Memory B cell (primary cell): ENCODE measurements at regions not wholly inside any gene's neighbourhood (a gene's known extent, or its start where the extent isn't known, plus 50 kb on each side); places are given as distances from the start of the nearest gene placed in this dataset.

Experiments used
- ATAC-seq: fragments of 150-1000 bp; cut with Tn5 transposase; 2 replicates; pipeline ENCODE4 v1.10.0; 2021; ENCODE audit warnings: low read depth, mild to moderate bottlenecking, moderate library complexity
- DNase-seq, 2 donors: peaks; one replicate each; pipeline ENCODE4 v3.0.0; 2022; ENCODE audit warnings: low spot score in 2 of 2
- H3K27ac Mint-ChIP-seq: one replicate; pipeline ENCODE4 v1.8.0; 2022; ENCODE audit warnings: mild to moderate bottlenecking, moderate library complexity, mixed read lengths
- H3K27me3 Mint-ChIP-seq: one replicate; pipeline ENCODE4 v1.8.0; 2022; ENCODE audit warnings: mixed read lengths
- H3K36me3 Mint-ChIP-seq: one replicate; pipeline ENCODE4 v1.8.0; 2022; ENCODE audit warnings: mild to moderate bottlenecking, mixed read lengths
- H3K4me1 Mint-ChIP-seq: one replicate; pipeline ENCODE4 v1.8.0; 2022; ENCODE audit warnings: mixed read lengths
- H3K4me3 Mint-ChIP-seq: one replicate; pipeline ENCODE4 v1.8.0; 2022; ENCODE audit warnings: mild to moderate bottlenecking, moderate library complexity, mixed read lengths
- H3K9me3 Mint-ChIP-seq: one replicate; pipeline ENCODE4 v1.8.0; 2022; ENCODE audit warnings: mixed read lengths

DNA sequence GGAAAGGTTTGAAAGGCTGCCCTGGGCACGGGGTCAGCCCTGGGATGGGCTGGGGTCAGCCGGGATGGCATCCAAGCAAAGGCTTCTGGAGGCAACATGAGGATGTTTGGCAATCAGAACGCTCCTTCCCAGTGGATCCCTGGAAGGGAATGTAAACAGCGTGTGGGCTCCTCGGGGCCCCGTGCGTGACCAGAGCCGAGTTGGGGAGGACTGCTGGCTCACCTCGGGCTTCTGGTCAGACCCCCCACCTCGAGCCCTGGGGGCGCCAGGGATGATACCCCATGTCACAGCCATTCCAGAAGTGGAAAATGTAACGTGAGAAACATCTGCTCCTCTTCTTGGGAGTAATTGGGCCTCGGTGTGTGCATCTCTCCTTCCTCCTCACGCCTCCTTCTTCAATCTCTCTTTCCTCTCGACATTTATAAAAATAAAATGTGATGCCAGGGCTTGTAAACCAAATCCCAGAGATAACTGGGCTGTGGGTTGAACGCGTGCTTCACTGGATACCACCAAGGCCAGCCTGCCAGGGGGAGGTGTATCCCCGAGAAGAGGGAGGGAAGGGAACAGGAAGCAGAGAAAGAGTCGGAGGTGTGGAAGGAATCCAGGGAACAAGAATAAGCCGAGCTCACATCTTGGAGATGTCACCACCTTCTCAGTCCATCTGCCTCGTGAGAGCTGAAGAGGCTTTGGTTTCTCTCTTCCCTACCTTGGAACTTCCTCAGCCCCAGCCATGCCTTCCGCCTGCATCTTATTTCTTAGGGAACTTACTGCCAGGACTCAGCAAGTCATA lies 144.8 kb downstream of the NUAK1 start:
- Mint-ChIP-seq H3K4me3 (no peak overlapping the region), H3K27ac (no peak overlapping the region), H3K36me3 (no peaks in the 10 kb centered on the region), H3K4me1 (no peaks in the 10 kb centered on the region), H3K27me3 (peaks cover 12% of the 10 kb centered on the region), H3K9me3 (peaks cover 6% of the 10 kb centered on the region)
- no peak for DNase-seq
- no peak for ATAC-seq

DNA sequence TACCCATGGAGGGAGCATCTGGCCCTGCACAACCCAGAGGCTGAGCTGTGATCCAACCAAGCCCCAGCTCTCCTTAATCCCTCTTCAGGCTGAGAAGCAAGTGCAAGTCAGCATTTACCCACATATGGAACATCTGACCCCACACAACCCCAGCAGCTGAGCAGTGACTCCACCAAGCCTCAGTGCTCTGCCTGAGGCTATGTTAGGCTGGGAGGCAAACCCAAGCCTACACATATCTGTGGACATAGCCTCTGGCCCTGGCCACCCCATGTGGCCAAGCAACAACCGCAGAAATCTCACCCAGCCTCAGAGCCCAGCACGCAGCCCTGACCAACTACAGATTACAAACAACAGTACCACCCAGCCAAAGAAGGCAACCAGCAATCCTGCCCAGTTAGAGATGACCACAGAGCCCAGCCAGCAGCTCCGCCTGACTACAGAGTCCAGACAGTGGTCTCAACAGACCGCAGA lies 142.8 kb downstream of the NUAK1 start:
- no peak overlapping the region for H3K27ac Mint-ChIP-seq
- peaks cover 2% of the 10 kb centered on the region for H3K9me3 Mint-ChIP-seq
- no peak overlapping the region for H3K4me3 Mint-ChIP-seq
- H3K4me1 Mint-ChIP-seq: no peaks in the 10 kb centered on the region
- peaks cover 8% of the 10 kb centered on the region for H3K27me3 Mint-ChIP-seq
- no peak for DNase-seq
- H3K36me3 Mint-ChIP-seq: no peaks in the 10 kb centered on the region
- no peak for ATAC-seq

DNA sequence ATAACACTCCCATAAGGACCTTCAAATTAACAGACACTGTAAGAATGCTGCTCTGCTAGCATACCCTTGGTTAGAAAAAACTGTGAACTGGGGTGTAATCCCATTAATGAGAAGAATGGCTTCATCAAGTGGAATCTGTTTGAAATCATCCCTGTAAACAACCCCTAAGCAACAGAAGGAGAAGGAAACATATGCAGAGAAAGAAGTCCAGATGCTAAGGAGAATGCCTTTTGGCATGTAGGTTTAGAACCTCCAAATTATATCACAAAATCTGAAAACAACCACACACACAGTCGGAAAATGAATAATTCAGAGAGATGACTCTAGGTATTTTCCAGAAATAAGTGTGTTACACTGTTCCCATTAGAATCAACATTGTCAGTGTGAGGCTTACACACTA lies 140.2 kb downstream of the NUAK1 start:
- H3K36me3 Mint-ChIP-seq: no peaks in the 10 kb centered on the region
- DNase-seq (no peak), ATAC-seq (no peak)
- H3K27ac Mint-ChIP-seq: no peak overlapping the region
- H3K4me1 Mint-ChIP-seq: no peaks in the 10 kb centered on the region
- peaks cover 5% of the 10 kb centered on the region for H3K9me3 Mint-ChIP-seq
- no peak overlapping the region for H3K4me3 Mint-ChIP-seq
- peaks cover 7% of the 10 kb centered on the region for H3K27me3 Mint-ChIP-seq

DNA sequence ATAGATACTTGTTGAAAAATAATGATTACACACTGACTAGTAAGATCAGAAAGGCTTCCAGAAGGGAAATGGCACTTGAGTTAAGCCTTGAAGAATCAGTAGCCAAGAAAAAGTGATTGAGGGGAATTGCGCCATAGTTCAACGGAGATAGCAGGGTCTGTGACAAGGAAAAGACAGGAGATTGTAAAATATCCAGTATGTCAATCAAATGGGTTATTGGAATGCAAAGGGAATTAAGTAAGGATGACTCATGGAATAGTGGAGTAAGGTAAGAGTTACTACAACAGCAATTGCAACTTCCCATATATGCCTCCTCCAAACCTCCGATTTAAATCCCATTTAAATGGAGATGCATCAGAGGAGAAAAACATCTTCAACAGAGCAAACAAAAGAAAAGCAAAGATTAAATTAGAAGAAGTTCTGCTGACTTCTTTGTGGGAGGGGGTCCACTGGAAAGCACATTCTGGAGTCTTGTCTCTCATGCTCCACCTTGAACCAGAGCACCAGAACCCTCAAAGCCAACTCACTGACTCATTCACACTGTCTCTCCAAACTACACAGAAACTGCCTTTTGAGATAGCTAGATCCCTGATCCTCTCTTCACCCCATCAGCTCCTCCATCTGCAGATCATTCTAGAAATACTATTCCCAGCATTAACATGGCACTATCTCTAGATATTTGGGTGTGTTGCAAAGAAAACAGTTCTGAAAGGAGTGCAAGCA lies 138.2 kb downstream of the NUAK1 start:
- no peaks in the 10 kb centered on the region for H3K4me1 Mint-ChIP-seq
- no peak overlapping the region for H3K27ac Mint-ChIP-seq
- DNase-seq (no peak), ATAC-seq (no peak)
- H3K27me3 Mint-ChIP-seq: peaks cover 7% of the 10 kb centered on the region
- peaks cover 10% of the 10 kb centered on the region for H3K9me3 Mint-ChIP-seq
- no peak overlapping the region for H3K4me3 Mint-ChIP-seq
- no peaks in the 10 kb centered on the region for H3K36me3 Mint-ChIP-seq

DNA sequence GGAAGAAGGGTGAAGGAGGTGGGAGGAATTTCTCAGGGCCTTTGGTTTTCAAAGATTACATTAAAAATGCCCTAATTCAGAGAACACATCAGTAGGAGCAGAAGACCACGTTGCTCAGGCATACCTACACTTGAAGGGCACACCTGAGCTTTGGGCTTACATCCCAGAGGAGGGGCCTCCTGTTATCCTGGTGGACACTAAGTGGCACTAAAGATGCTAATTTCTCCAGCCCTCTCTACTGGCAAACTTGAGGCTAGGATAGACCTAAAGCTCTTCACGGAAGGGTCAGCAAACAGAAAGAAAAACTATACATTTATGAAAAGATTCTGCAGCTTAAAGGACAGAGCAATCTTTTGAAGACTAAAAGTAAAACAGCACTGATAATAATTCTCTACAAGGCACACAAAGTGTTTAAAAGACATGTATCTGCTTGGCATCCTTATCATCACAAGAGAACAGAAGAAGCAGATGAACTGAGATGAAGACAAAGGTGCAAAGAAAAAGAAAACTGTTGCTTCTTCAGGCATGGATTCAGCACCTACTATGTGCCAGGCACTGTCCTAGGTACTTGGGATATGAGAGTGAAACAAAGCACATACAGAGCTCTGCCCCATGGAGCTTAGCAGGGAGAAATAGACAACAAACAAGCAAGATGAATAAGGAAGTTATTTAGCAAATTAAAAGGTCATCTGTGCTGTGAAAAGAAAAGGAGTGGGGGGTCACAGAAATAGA lies 137.5 kb downstream of the NUAK1 start:
- no peak overlapping the region for H3K4me3 Mint-ChIP-seq
- peaks cover 10% of the 10 kb centered on the region for H3K9me3 Mint-ChIP-seq
- no peak overlapping the region for H3K27ac Mint-ChIP-seq
- H3K36me3 Mint-ChIP-seq: no peaks in the 10 kb centered on the region
- H3K27me3 Mint-ChIP-seq: peaks cover 7% of the 10 kb centered on the region
- no peaks in the 10 kb centered on the region for H3K4me1 Mint-ChIP-seq
- ATAC-seq: no peak
- DNase-seq: no peak

DNA sequence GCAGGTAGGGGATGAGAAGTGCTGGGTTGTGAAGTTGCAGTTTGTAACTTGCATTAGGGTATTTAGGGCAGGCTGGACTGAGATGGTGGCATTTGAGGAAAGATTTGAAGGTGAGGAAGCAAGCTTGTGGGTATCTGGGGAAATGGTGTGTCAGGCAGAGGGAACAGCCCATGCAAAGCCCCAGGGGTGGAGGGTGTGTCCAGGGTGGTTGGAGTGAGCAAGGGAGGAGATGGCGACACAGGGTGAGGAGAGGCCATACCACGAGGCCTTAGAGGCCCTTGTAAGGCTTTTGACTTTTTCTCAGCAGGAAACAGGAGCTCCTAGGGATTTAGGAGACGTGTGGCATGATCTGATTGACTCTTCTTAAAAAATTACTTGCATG lies 136.9 kb downstream of the NUAK1 start:
- Mint-ChIP-seq H3K27me3 (peaks cover 7% of the 10 kb centered on the region), H3K9me3 (peaks cover 10% of the 10 kb centered on the region), H3K36me3 (no peaks in the 10 kb centered on the region), H3K4me3 (no peak overlapping the region), H3K4me1 (no peaks in the 10 kb centered on the region), H3K27ac (no peak overlapping the region)
- ATAC-seq: no peak
- DNase-seq: no peak

DNA sequence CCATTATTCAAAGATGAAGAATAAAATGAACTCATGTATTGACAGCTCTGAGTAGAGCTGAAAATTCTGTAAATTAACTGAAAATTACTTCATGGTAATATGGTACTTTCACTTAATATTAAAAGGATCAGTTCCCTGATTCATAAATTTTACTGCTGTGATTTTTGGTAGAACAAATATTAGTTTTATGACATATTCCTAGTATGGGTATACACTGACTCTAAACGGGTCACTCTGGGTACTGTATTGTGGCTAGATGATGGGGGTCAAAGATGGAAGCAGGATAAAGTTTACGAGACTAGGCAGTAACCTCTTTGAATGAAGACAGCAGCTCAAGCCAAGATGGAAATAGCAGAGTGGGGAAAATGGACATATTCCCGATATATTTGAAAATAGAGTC lies 135.5 kb downstream of the NUAK1 start:
- H3K9me3 Mint-ChIP-seq: peaks cover 9% of the 10 kb centered on the region
- ATAC-seq (no peak), DNase-seq (no peak)
- H3K36me3 Mint-ChIP-seq: no peaks in the 10 kb centered on the region
- no peaks in the 10 kb centered on the region for H3K4me1 Mint-ChIP-seq
- H3K27ac Mint-ChIP-seq: no peak overlapping the region
- H3K27me3 Mint-ChIP-seq: peaks cover 7% of the 10 kb centered on the region
- no peak overlapping the region for H3K4me3 Mint-ChIP-seq

DNA sequence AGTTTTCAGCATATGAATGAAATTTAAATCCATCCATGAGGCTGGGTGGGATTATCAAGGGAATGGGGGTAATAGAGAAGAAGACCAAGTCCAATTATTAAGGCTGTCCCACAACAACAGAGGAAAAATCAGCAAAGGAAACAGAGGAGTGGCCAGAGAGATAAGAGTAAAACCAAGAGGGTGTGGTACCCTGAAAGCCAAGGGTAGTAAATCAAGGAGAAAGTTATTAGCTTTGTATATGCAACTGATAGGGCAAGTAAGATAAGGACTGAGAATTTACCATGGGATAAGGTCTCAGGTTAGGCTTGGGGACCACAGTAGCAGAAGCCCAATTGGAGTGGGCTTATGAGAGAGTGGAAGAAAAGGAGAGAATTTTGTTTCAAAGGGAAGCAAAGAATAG lies 134.5 kb downstream of the NUAK1 start:
- Mint-ChIP-seq H3K27ac (no peak overlapping the region), H3K9me3 (peaks cover 9% of the 10 kb centered on the region)

GRCh38 chr12:106006382-106006781 lies 132.4 kb downstream of the NUAK1 start:
- H3K27me3 Mint-ChIP-seq: peaks cover 6% of the 10 kb centered on the region
- H3K4me3 Mint-ChIP-seq: no peak overlapping the region
- no peak overlapping the region for H3K27ac Mint-ChIP-seq
- no peaks in the 10 kb centered on the region for H3K36me3 Mint-ChIP-seq
- no peaks in the 10 kb centered on the region for H3K4me1 Mint-ChIP-seq
- ATAC-seq: no peak
- H3K9me3 Mint-ChIP-seq: peaks cover 9% of the 10 kb centered on the region
- no peak for DNase-seq

More for the DNA sequence above, 134.5 kb downstream of the NUAK1 start:
- Mint-ChIP-seq H3K4me3 (no peak overlapping the region), H3K4me1 (no peaks in the 10 kb centered on the region), H3K27me3 (peaks cover 6% of the 10 kb centered on the region), H3K36me3 (no peaks in the 10 kb centered on the region)
- DNase-seq: no peak
- no peak for ATAC-seq

DNA sequence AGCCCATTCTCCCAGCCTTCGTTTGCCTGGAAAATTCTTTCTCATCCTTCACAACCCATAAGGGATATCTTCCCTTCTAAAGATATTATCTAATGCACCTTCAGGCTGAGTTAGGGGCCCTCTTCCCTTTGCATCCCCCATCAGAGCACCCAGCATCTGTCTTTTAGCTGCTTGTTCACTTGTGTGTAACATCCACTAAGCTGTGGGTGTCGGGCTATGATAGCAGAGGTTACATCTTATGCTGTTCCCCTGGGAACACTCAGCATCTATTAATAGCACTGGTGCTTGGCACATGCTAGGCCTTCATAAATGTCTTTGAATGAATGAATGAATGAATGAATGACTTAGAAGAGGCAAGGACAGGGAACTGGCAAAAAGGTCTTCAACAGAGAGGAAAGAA lies 131.8 kb downstream of the NUAK1 start:
- ATAC-seq: no peak
- peaks cover 7% of the 10 kb centered on the region for H3K9me3 Mint-ChIP-seq

GRCh38 chr12:106010741-106011140 lies 128.0 kb downstream of the NUAK1 start:
- peaks cover 1% of the 10 kb centered on the region for H3K9me3 Mint-ChIP-seq
- no peaks in the 10 kb centered on the region for H3K4me1 Mint-ChIP-seq
- H3K36me3 Mint-ChIP-seq: no peaks in the 10 kb centered on the region
- DNase-seq: no peak
- H3K27ac Mint-ChIP-seq: no peak overlapping the region
- H3K27me3 Mint-ChIP-seq: peaks cover 3% of the 10 kb centered on the region
- no peak for ATAC-seq
- H3K4me3 Mint-ChIP-seq: no peak overlapping the region

More for the DNA sequence above, 131.8 kb downstream of the NUAK1 start:
- no peak for DNase-seq
- H3K27me3 Mint-ChIP-seq: peaks cover 3% of the 10 kb centered on the region
- H3K27ac Mint-ChIP-seq: no peak overlapping the region
- no peaks in the 10 kb centered on the region for H3K36me3 Mint-ChIP-seq
- no peak overlapping the region for H3K4me3 Mint-ChIP-seq
- H3K4me1 Mint-ChIP-seq: no peaks in the 10 kb centered on the region
